Activated naive CD8-positive, alpha-beta T cell (primary cell): ENCODE measurements at regions not wholly inside any gene's neighbourhood (a gene's known extent, or its start where the extent isn't known, plus 50 kb on each side); places are given as distances from the start of the nearest gene placed in this dataset.

Experiments used
- H3K27ac Mint-ChIP-seq: one replicate; pipeline ENCODE4 v1.8.0; 2021; ENCODE audit warnings: mixed read lengths
- H3K27me3 Mint-ChIP-seq: one replicate; pipeline ENCODE4 v1.8.0; 2021; ENCODE audit warnings: mixed read lengths
- H3K36me3 Mint-ChIP-seq: one replicate; pipeline ENCODE4 v1.8.0; 2021; ENCODE audit warnings: mixed read lengths
- H3K4me1 Mint-ChIP-seq: one replicate; pipeline ENCODE4 v1.8.0; 2021; ENCODE audit warnings: low read depth, mixed read lengths
- H3K4me3 Mint-ChIP-seq: one replicate; pipeline ENCODE4 v1.8.0; 2021; ENCODE audit warnings: mild to moderate bottlenecking, mixed read lengths
- H3K9me3 Mint-ChIP-seq: one replicate; pipeline ENCODE4 v1.8.0; 2021; ENCODE audit warnings: low read depth, mixed read lengths

GRCh38 chr16:9528511-9529079, 437.2 kb downstream of the HAPSTR1 start:
- H3K27me3 Mint-ChIP-seq = no peaks in the 10 kb centered on the region
- H3K4me3 Mint-ChIP-seq = no peak overlapping the region
- H3K36me3 Mint-ChIP-seq = no peaks in the 10 kb centered on the region
- no peaks in the 10 kb centered on the region for H3K4me1 Mint-ChIP-seq
- H3K9me3 Mint-ChIP-seq = peaks cover 4% of the 10 kb centered on the region
- no peak overlapping the region for H3K27ac Mint-ChIP-seq

GRCh38 chr16:9533042-9533441, 441.6 kb downstream of the HAPSTR1 start:
- Mint-ChIP-seq H3K36me3 (no peaks in the 10 kb centered on the region), H3K4me3 (no peak overlapping the region), H3K9me3 (no peaks in the 10 kb centered on the region), H3K27ac (no peak overlapping the region), H3K27me3 (no peaks in the 10 kb centered on the region), H3K4me1 (no peaks in the 10 kb centered on the region)

GRCh38 chr16:9534759-9535158, 443.3 kb downstream of the HAPSTR1 start:
- Mint-ChIP-seq H3K4me3 (no peak overlapping the region), H3K27me3 (no peaks in the 10 kb centered on the region), H3K4me1 (no peaks in the 10 kb centered on the region), H3K36me3 (no peaks in the 10 kb centered on the region), H3K9me3 (no peaks in the 10 kb centered on the region), H3K27ac (no peak overlapping the region)

- no peaks in the 10 kb centered on the region for H3K9me3 Mint-ChIP-seq
- H3K27me3 Mint-ChIP-seq = no peaks in the 10 kb centered on the region
- no peaks in the 10 kb centered on the region for H3K4me1 Mint-ChIP-seq
- H3K4me3 Mint-ChIP-seq = no peak overlapping the region
- no peak overlapping the region for H3K27ac Mint-ChIP-seq
- H3K36me3 Mint-ChIP-seq = no peaks in the 10 kb centered on the region
Observed at GRCh38 chr16:9536905-9537304, 445.5 kb downstream of the HAPSTR1 start.

- Mint-ChIP-seq H3K4me1 (no peaks in the 10 kb centered on the region), H3K27ac (no peak overlapping the region), H3K27me3 (no peaks in the 10 kb centered on the region), H3K4me3 (no peak overlapping the region), H3K36me3 (no peaks in the 10 kb centered on the region), H3K9me3 (no peaks in the 10 kb centered on the region)
Observed at GRCh38 chr16:9539346-9539745, 447.9 kb downstream of the HAPSTR1 start.

GRCh38 chr16:9541723-9542122, 450.3 kb downstream of the HAPSTR1 start:
- H3K4me3 Mint-ChIP-seq = no peak overlapping the region
- H3K36me3 Mint-ChIP-seq = no peaks in the 10 kb centered on the region
- no peak overlapping the region for H3K27ac Mint-ChIP-seq
- H3K27me3 Mint-ChIP-seq = no peaks in the 10 kb centered on the region
- no peaks in the 10 kb centered on the region for H3K4me1 Mint-ChIP-seq
- no peaks in the 10 kb centered on the region for H3K9me3 Mint-ChIP-seq

GRCh38 chr16:9542165-9542755, 450.8 kb downstream of the HAPSTR1 start:
- Mint-ChIP-seq H3K4me1 (no peaks in the 10 kb centered on the region), H3K27me3 (no peaks in the 10 kb centered on the region), H3K36me3 (no peaks in the 10 kb centered on the region), H3K27ac (no peak overlapping the region), H3K4me3 (no peak overlapping the region), H3K9me3 (no peaks in the 10 kb centered on the region)

- Mint-ChIP-seq H3K4me3 (no peak overlapping the region), H3K9me3 (no peaks in the 10 kb centered on the region), H3K36me3 (no peaks in the 10 kb centered on the region), H3K27me3 (peaks cover 2% of the 10 kb centered on the region), H3K4me1 (no peaks in the 10 kb centered on the region), H3K27ac (no peak overlapping the region)
Observed at GRCh38 chr16:9545522-9546437, 454.3 kb downstream of the HAPSTR1 start.

GRCh38 chr16:9546438-9546786, 455.0 kb downstream of the HAPSTR1 start:
- peaks cover 2% of the 10 kb centered on the region for H3K27me3 Mint-ChIP-seq
- no peaks in the 10 kb centered on the region for H3K4me1 Mint-ChIP-seq
- no peak overlapping the region for H3K4me3 Mint-ChIP-seq
- no peaks in the 10 kb centered on the region for H3K36me3 Mint-ChIP-seq
- H3K27ac Mint-ChIP-seq = no peak overlapping the region
- H3K9me3 Mint-ChIP-seq = no peaks in the 10 kb centered on the region

- Mint-ChIP-seq H3K4me1 (no peaks in the 10 kb centered on the region), H3K9me3 (no peaks in the 10 kb centered on the region), H3K27ac (no peak overlapping the region), H3K4me3 (no peak overlapping the region), H3K27me3 (peaks cover 4% of the 10 kb centered on the region), H3K36me3 (no peaks in the 10 kb centered on the region)
Observed at GRCh38 chr16:9549487-9549886, 458.0 kb downstream of the HAPSTR1 start.

GRCh38 chr16:9555051-9555450, 463.6 kb downstream of the HAPSTR1 start:
- Mint-ChIP-seq H3K4me3 (no peak overlapping the region), H3K4me1 (no peaks in the 10 kb centered on the region), H3K27me3 (peaks cover 2% of the 10 kb centered on the region), H3K9me3 (no peaks in the 10 kb centered on the region), H3K27ac (no peak overlapping the region), H3K36me3 (no peaks in the 10 kb centered on the region)

GRCh38 chr16:9556949-9557665, 465.7 kb downstream of the HAPSTR1 start:
- Mint-ChIP-seq H3K36me3 (no peaks in the 10 kb centered on the region), H3K9me3 (peaks cover 5% of the 10 kb centered on the region), H3K27ac (no peak overlapping the region), H3K4me3 (no peak overlapping the region), H3K27me3 (peaks cover 2% of the 10 kb centered on the region), H3K4me1 (no peaks in the 10 kb centered on the region)

- Mint-ChIP-seq H3K9me3 (peaks cover 5% of the 10 kb centered on the region), H3K4me3 (no peak overlapping the region), H3K4me1 (no peaks in the 10 kb centered on the region), H3K27me3 (no peaks in the 10 kb centered on the region), H3K36me3 (no peaks in the 10 kb centered on the region), H3K27ac (no peak overlapping the region)
Observed at GRCh38 chr16:9557713-9558112, 466.3 kb downstream of the HAPSTR1 start.

GRCh38 chr16:9566099-9566498, 474.7 kb downstream of the HAPSTR1 start:
- no peaks in the 10 kb centered on the region for H3K4me1 Mint-ChIP-seq
- no peak overlapping the region for H3K27ac Mint-ChIP-seq
- H3K36me3 Mint-ChIP-seq = no peaks in the 10 kb centered on the region
- H3K4me3 Mint-ChIP-seq = no peak overlapping the region
- no peaks in the 10 kb centered on the region for H3K9me3 Mint-ChIP-seq
- no peaks in the 10 kb centered on the region for H3K27me3 Mint-ChIP-seq

- H3K4me3 Mint-ChIP-seq = no peak overlapping the region
Observed at GRCh38 chr16:9567666-9568065, 476.2 kb downstream of the HAPSTR1 start.

More at GRCh38 chr16:9567666-9568065, 476.2 kb downstream of the HAPSTR1 start:
- Mint-ChIP-seq H3K27ac (no peak overlapping the region), H3K27me3 (no peaks in the 10 kb centered on the region), H3K9me3 (no peaks in the 10 kb centered on the region), H3K4me1 (no peaks in the 10 kb centered on the region), H3K36me3 (no peaks in the 10 kb centered on the region)
